ENCODE measurements at regions not wholly inside any gene's neighbourhood (a gene's known extent, or its start where the extent isn't known, plus 50 kb on each side); places are given as distances from the start of the nearest gene placed in this dataset.

DNA sequence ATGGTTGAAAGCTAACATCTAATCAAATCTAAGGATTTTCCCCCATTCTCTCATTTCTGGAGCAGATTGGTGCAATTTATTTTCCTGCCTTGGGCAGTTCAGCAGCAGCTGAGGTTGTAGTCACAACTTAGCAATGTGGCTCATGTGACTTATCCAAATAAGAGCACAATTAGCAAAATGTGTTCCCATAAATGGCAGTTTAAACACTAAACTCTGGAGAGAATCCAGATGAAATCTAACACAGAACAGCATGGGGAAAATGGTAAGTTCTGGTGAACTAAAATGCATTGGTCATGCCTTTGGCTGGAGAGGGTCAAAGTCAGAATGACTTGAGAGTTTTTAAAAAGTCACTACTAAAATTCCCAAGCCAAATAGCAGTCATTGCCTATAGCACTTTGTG lies 422.6 kb upstream of the DIPK2B start:
- TF ChIP-seq CTCF (IDR thresholded peaks at IDR 0.05), result no peak
- TF ChIP-seq ZFX (IDR thresholded peaks at IDR 0.05; ENCODE audit: borderline replicate concordance), result no peak
